Common myeloid progenitor, CD34-positive (primary cell): ENCODE measurements at regions not wholly inside any gene's neighbourhood (a gene's known extent, or its start where the extent isn't known, plus 50 kb on each side); places are given as distances from the start of the nearest gene placed in this dataset.
A peak's percentile ranks its signal among the peaks of the same experiment; 100 is the strongest.
"Not testable (repeated sequence)": the region's sequence is repeated elsewhere in the genome, so short reads cannot be mapped to it uniquely, and the experiment has no call there.

Experiments used
- CTCF ChIA-PET: fragments of 350-600 bp; sonication (Branson Sonifier 250); formaldehyde crosslinking; loops from one replicate; lab custom pipeline; 2021; ENCODE audit warnings: antibody characterized with exemption; lab: Charles Lee
- POLR2A ChIA-PET: fragments of 350-600 bp; sonication (Branson Sonifier 250); formaldehyde crosslinking; loops from one replicate; lab custom pipeline; 2021; ENCODE audit warnings: antibody characterized with exemption; lab: Charles Lee
- DNase-seq, 3 donors: peaks; one replicate each; pipeline versions ENCODE4 v3.0.0 to v3.0.0-alpha.2; 2013
- H3K27ac ChIP-seq, 2 experiments: 1 replicate in 1 of 2; 2 replicates in 1 of 2; pipeline ENCODE4 v1.7.0; 2013; ENCODE audit warnings: inconsistent platforms in 2 of 2, low read length in 2 of 2, mild to moderate bottlenecking in 2 of 2, low read depth in 1 of 2, moderate library complexity in 1 of 2; ENCODE audit not compliant: severe bottlenecking in 2 of 2, insufficient read depth in 1 of 2, poor library complexity in 1 of 2
- H3K27me3 ChIP-seq, 5 experiments: replicated peaks in 2 of 5; 1 replicate in 3 of 5; 2 replicates in 2 of 5; pipeline versions ENCODE4 v1.6.1 to v1.7.0; 2013; ENCODE audit warnings: low read length in 4 of 5, mild to moderate bottlenecking in 2 of 5, moderate library complexity in 2 of 5, inconsistent platforms in 1 of 5; ENCODE audit not compliant: insufficient read depth in 5 of 5, control insufficient read depth in 4 of 5
- H3K36me3 ChIP-seq, 4 experiments: 1 replicate in 2 of 4; 2 replicates in 2 of 4; pipeline versions ENCODE4 v1.6.1 to v1.7.0; 2013; ENCODE audit warnings: low read length in 3 of 4, control low read depth in 1 of 4, mild to moderate bottlenecking in 1 of 4; ENCODE audit not compliant: control insufficient read depth in 4 of 4, insufficient read depth in 4 of 4
- H3K4me1 ChIP-seq, 4 experiments: 1 replicate in 3 of 4; 2 replicates in 1 of 4; pipeline versions ENCODE4 v1.6.1 to v1.7.1; 2013; ENCODE audit warnings: low read length in 3 of 4, mild to moderate bottlenecking in 3 of 4, control low read depth in 1 of 4, inconsistent platforms in 1 of 4, moderate library complexity in 1 of 4; ENCODE audit not compliant: control insufficient read depth in 4 of 4, insufficient read depth in 4 of 4; ENCODE audit errors: control extremely low read depth in 1 of 4
- H3K4me3 ChIP-seq, 7 experiments: 1 replicate in 4 of 7; 2 replicates in 3 of 7; pipeline versions ENCODE4 v1.5.1 to v1.7.0; 2013; ENCODE audit warnings: mild to moderate bottlenecking in 7 of 7, low read length in 6 of 7, moderate library complexity in 6 of 7, inconsistent platforms in 2 of 7, low read depth in 2 of 7, control low read depth in 1 of 7; ENCODE audit not compliant: insufficient read depth in 4 of 7, control insufficient read depth in 1 of 7; ENCODE audit errors: extremely low read depth in 1 of 7
- H3K9me3 ChIP-seq, 5 experiments: 1 replicate in 4 of 5; 2 replicates in 1 of 5; pipeline versions ENCODE4 v1.6.1 to v1.7.1; 2013; ENCODE audit warnings: low read length in 4 of 5, mild to moderate bottlenecking in 2 of 5, inconsistent platforms in 1 of 5, low read depth in 1 of 5, moderate library complexity in 1 of 5; ENCODE audit not compliant: control insufficient read depth in 4 of 5, insufficient read depth in 2 of 5; ENCODE audit errors: control extremely low read depth in 1 of 5
- WGBS: methylation state at CpG from one replicate; pipeline ENCODE4 v1.1.5; 2013; ENCODE audit not compliant: insufficient coverage; 5-methylcytosine and 5-hydroxymethylcytosine counted together

DNA sequence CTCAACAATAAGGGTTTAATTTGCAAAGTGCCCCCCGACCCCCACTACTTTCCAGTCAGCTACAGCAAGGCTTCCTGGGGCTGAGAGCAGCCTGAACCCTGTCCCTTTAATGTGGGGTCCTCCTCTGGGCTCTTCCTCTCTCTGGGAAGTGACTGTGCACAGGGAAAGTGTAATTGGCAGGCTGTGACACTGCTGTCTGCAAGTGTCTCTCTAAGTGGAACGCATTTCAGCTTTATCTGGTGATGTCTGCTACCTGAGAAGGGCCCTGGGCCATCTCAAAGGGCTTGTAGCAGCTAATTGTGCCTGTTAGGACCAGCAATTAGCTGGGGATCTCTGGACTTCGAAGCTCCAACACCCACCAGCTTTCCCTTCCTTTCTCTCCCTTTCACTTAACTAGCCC, 406.6 kb downstream of the TSHZ3 start:
- Histone ChIP-seq H3K27me3 (peaks cover 0 to 14% (median 5%) of the 10 kb centered on the region in 5 experiments), H3K4me3 (no peak overlapping the region), H3K9me3 (peaks cover 0 to 3% (median 0%) of the 10 kb centered on the region in 5 experiments), H3K27ac (no peak overlapping the region), H3K36me3 (no peaks in the 10 kb centered on the region), H3K4me1 (no peaks in the 10 kb centered on the region)
- ChIA-PET POLR2A (no interaction called here), CTCF (interaction anchor here (1.4 kb wide), 1 partner anchor 60 kb away, joined by 3 read pairs; no protein-coding TSS in a partner anchor)
- DNase-seq: no peak
- 38% methylated on average over 2 of the region's 3 CpGs for WGBS

DNA sequence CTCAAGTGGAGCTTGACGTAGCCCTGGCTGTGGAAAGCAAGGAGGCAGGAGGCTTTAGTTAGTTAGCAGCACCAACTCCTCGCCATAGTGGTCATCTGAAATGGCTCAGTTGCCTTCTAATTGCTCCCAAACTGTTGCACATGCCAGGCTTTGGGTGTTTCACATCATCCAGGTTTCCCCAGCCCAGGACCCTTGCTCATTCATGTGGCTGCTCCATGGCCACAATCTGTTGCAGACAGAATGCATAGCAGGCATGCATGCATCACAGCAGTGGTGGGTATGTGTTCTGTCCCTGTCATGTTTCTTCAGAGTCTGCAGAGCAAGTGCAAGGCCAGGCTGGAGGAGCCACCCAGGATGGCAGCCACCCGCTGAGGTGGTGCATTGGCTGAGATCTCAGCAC, 407.6 kb downstream of the TSHZ3 start:
- H3K4me3 ChIP-seq: no peak overlapping the region
- H3K27ac ChIP-seq: no peak overlapping the region
- CTCF ChIA-PET: no interaction called here
- WGBS: 69% methylated on average over 3 of the region's 3 CpGs
- no peaks in the 10 kb centered on the region for H3K4me1 ChIP-seq
- H3K36me3 ChIP-seq: no peaks in the 10 kb centered on the region
- POLR2A ChIA-PET: no interaction called here
- peaks cover 0 to 14% (median 5%) of the 10 kb centered on the region in 5 experiments for H3K27me3 ChIP-seq
- peaks cover 0 to 3% (median 0%) of the 10 kb centered on the region in 5 experiments for H3K9me3 ChIP-seq
- no peak for DNase-seq

DNA sequence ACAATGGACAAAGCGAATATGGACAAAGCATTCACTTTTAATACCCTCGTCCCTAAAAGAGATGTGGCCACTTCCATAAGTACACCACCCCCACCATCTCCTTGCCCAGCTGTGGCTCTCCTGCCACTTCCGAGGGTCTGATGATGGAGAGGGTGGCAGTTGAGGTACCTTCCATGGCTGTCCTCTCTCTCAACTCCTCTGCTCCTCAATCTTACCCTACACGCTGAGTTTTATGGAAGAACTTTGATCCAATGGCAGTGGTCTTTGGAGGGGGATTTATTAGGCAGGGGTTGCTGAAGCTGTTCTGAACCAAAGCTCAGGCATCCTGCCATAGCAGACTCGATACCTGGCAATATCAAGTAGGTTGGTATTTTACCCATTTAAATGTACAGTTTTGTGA, 413.0 kb downstream of the TSHZ3 start:
- Histone ChIP-seq H3K9me3 (peaks cover 0 to 4% (median 0%) of the 10 kb centered on the region in 5 experiments), H3K27ac (no peak overlapping the region), H3K27me3 (no peaks in the 10 kb centered on the region), H3K36me3 (no peaks in the 10 kb centered on the region), H3K4me3 (no peak overlapping the region), H3K4me1 (no peaks in the 10 kb centered on the region)
- CTCF ChIA-PET: no interaction called here
- no peak for DNase-seq
- WGBS: no CpG with 5 or more reads among the region's 5 CpGs
- POLR2A ChIA-PET: no interaction called here

DNA sequence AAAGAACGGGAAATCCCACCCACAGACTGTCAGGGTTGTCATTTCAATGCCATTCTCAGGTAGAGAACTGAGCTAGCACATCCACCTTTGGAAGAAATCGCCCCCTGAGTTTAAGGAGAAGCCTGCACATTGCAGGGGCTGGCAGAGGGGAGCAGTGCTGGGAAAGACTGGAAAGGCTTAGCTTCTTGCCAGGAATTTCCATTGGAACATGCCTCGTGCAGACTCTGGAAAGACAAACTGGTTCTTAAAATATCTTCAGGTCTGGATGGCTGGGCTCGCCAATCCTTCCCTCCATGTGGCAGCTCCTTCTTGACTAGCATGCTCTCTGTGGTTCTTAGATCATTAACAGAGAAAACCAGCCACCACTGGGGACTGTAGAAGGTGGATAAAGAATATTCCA, 414.1 kb downstream of the TSHZ3 start:
- no peaks in the 10 kb centered on the region for H3K36me3 ChIP-seq
- peaks cover 0 to 4% (median 0%) of the 10 kb centered on the region in 5 experiments for H3K9me3 ChIP-seq
- DNase-seq: no peak
- H3K27ac ChIP-seq: no peak overlapping the region
- ChIA-PET POLR2A (no interaction called here), CTCF (no interaction called here)
- WGBS: 78% methylated on average over 3 of the region's 4 CpGs
- no peaks in the 10 kb centered on the region for H3K4me1 ChIP-seq
- no peak overlapping the region for H3K4me3 ChIP-seq
- H3K27me3 ChIP-seq: no peaks in the 10 kb centered on the region

DNA sequence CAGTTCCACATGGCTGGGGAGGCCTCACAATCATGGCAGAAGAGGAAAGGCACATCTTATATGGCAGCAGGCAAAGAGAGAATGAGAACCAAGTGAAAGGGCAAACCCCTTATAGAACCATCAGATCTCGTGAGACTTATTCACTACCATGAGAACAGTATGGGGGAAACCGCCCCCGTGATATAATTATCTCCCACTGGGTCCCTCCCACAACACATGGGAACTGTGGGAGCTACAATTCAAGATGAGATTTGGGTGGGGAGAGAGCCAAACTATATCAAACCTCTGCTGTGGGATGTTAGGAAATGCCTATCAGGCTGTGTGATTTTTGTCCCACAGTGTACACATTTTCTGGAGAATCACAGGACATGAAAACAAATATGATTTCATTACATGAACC, 415.8 kb downstream of the TSHZ3 start:
- H3K4me1 ChIP-seq, H3K27ac ChIP-seq, POLR2A ChIA-PET, H3K9me3 ChIP-seq, CTCF ChIA-PET, DNase-seq, H3K4me3 ChIP-seq, H3K36me3 ChIP-seq, H3K27me3 ChIP-seq: not testable (repeated sequence)
- no CpG with 5 or more reads among the region's 3 CpGs for WGBS

DNA sequence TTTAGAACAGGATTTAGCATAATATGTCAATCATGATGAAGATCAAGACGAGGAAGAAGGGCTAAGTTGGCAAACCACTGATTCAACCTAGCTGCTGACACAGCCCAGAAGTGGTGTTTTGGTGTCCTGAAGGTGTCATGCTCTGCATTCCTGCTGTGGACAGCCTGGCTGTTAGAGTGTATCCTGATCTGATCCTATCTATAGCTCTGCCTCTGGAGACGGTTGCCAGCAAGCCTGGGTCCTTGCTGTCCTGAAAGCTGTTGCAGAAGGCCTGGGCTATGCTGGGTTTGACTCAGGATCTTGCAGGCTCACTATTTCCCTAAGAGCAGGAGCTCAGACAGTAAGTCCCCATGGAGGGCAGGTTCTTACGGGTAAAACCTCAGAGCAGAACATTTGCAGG, 416.4 kb downstream of the TSHZ3 start:
- Histone ChIP-seq H3K9me3 (peaks cover 0 to 11% (median 9%) of the 10 kb centered on the region in 5 experiments), H3K36me3 (no peaks in the 10 kb centered on the region), H3K27me3 (no peaks in the 10 kb centered on the region), H3K4me1 (no peaks in the 10 kb centered on the region), H3K27ac (no peak overlapping the region), H3K4me3 (no peak overlapping the region)
- 78% methylated on average over 3 of the region's 3 CpGs for WGBS
- POLR2A ChIA-PET: no interaction called here
- CTCF ChIA-PET: no interaction called here
- no peak for DNase-seq

DNA sequence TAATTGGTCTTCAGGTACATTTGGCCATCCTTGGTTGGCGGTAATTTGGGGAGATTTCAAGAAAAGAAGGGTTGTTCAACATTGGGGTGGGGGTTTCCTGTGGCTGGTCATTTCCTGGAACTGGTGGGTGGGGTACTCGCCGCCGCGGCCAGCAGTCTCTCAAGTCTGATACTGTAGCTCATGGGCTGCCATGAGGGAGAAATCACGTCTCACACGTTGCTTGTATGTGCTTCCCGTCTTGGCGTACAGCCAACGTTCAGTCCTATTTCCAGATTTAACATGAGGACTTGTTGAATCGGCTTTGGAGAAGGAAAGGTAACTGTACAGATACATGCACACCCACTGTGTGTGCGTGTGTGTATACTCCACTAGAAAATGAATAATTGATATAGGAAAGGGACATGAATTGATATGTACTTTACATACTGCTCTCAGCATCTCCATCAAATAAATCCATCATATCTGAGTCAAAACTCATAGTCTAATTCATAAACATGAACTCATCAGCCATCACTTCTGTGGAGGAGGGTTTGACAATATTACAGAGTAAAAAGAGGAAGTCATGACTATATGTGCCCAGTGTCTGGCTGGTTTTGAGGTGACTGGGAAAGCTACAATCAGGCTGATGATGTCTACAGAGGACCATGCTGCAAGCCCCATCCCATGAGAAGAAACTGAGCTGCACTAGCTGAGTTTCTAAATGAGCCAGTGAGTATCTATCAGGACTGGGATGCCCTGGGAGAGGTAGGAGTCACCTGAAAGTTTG, 418.1 kb downstream of the TSHZ3 start:
- peak in 2 of 3 donors; percentile 4 to 13 for DNase-seq
- ChIA-PET CTCF (no interaction called here), POLR2A (no interaction called here)
- WGBS: 88% methylated on average over 5 of the region's 12 CpGs
- Histone ChIP-seq H3K4me3 (no peak overlapping the region), H3K27me3 (peaks cover 0 to 4% (median 0%) of the 10 kb centered on the region in 5 experiments), H3K27ac (no peak overlapping the region), H3K36me3 (no peaks in the 10 kb centered on the region), H3K9me3 (peaks cover 0 to 17% (median 11%) of the 10 kb centered on the region in 5 experiments), H3K4me1 (no peaks in the 10 kb centered on the region)
